ENCODE measurements at regions not wholly inside any gene's neighbourhood (a gene's known extent, or its start where the extent isn't known, plus 50 kb on each side); places are given as distances from the start of the nearest gene placed in this dataset.

- TF ChIP-seq CTCF (IDR thresholded peaks at IDR 0.05; ENCODE audit: extremely low read depth, missing control alignments), result no peak
Observed at GRCh38 chr16:49216593-49216992, 65.0 kb downstream of the CBLN1 start.

GRCh38 chr16:49213594-49213993 lies 68.0 kb downstream of the CBLN1 start:
- no peak for DNase-seq (ENCODE audit: low spot score)
- TF ChIP-seq CTCF (IDR thresholded peaks at IDR 0.05; ENCODE audit: extremely low read depth, missing control alignments), result no peak

More at GRCh38 chr16:49216593-49216992, 65.0 kb downstream of the CBLN1 start:
- no peak for DNase-seq (ENCODE audit: low spot score)

- DNase-seq (ENCODE audit: low spot score), result no peak
- no peak for TF ChIP-seq CTCF (IDR thresholded peaks at IDR 0.05; ENCODE audit: extremely low read depth, missing control alignments)
Observed at GRCh38 chr16:49204191-49204590, 77.4 kb downstream of the CBLN1 start.

- no peak for DNase-seq (ENCODE audit: low spot score)
- TF ChIP-seq CTCF (IDR thresholded peaks at IDR 0.05; ENCODE audit: extremely low read depth, missing control alignments), result no peak
Observed at GRCh38 chr16:49203361-49203760, 78.3 kb downstream of the CBLN1 start.

GRCh38 chr16:49201118-49201517 lies 80.5 kb downstream of the CBLN1 start:
- TF ChIP-seq CTCF (IDR thresholded peaks at IDR 0.05; ENCODE audit: extremely low read depth, missing control alignments), result no peak
- no peak for DNase-seq (ENCODE audit: low spot score)

- no peak for TF ChIP-seq CTCF (IDR thresholded peaks at IDR 0.05; ENCODE audit: extremely low read depth, missing control alignments)
- DNase-seq (ENCODE audit: low spot score), result no peak
Observed at GRCh38 chr16:49200223-49200820, 81.3 kb downstream of the CBLN1 start.

- DNase-seq (ENCODE audit: low spot score), result no peak
- TF ChIP-seq CTCF (IDR thresholded peaks at IDR 0.05; ENCODE audit: extremely low read depth, missing control alignments), result no peak
Observed at GRCh38 chr16:49195237-49195548, 86.4 kb downstream of the CBLN1 start.
